Astrocyte (in vitro differentiated cells and primary cell): ENCODE measurements at regions not wholly inside any gene's neighbourhood (a gene's known extent, or its start where the extent isn't known, plus 50 kb on each side); places are given as distances from the start of the nearest gene placed in this dataset.

ENCODE experiments used
- DNase-seq: peaks from one replicate; pipeline ENCODE4 v3.0.0-alpha.2; 2010; ENCODE audit warnings: low read depth
- FAIRE-seq: peaks from 2 replicates; lab custom pipeline; 2011; peaks lifted over from hg19 to GRCh38; lab: Jason Lieb, UNC
- H2AFZ ChIP-seq: 2 replicates; pipeline ENCODE4 v1.6.0; 2012; ENCODE audit warnings: low read depth, low read length, inconsistent platforms
- H3K27ac ChIP-seq: 2 replicates; pipeline ENCODE4 v1.5.1; 2011; ENCODE audit warnings: low read depth, low read length, inconsistent platforms
- H3K27me3 ChIP-seq: 2 replicates; pipeline ENCODE4 v1.6.0; 2011; ENCODE audit warnings: low read length, inconsistent platforms; ENCODE audit not compliant: insufficient read depth
- H3K36me3 ChIP-seq: 2 replicates; pipeline ENCODE4 v1.5.1; 2011; ENCODE audit warnings: low read length, inconsistent platforms; ENCODE audit not compliant: insufficient read depth
- H3K4me1 ChIP-seq: 2 replicates; pipeline ENCODE4 v1.5.1; 2011; ENCODE audit warnings: low read length, inconsistent platforms; ENCODE audit not compliant: insufficient read depth
- H3K4me2 ChIP-seq: 2 replicates; pipeline ENCODE4 v1.6.0; 2012; ENCODE audit warnings: low read length, inconsistent platforms
- H3K4me3 ChIP-seq: 2 replicates; pipeline ENCODE4 v1.5.1; 2011; ENCODE audit warnings: low read depth, mild to moderate bottlenecking, low read length, inconsistent platforms; ENCODE audit not compliant: insufficient read depth
- H3K79me2 ChIP-seq: 2 replicates; pipeline ENCODE4 v1.6.0; 2012; ENCODE audit warnings: mild to moderate bottlenecking, low read length, inconsistent platforms; ENCODE audit not compliant: insufficient read depth
- H3K9ac ChIP-seq: 2 replicates; pipeline ENCODE4 v1.6.0; 2012; ENCODE audit warnings: mild to moderate bottlenecking, low read length, inconsistent platforms
- H3K9me3 ChIP-seq: 2 replicates; pipeline ENCODE4 v1.5.1; 2012; ENCODE audit warnings: low read depth, mild to moderate bottlenecking, low read length, inconsistent platforms; ENCODE audit not compliant: insufficient read depth
- H4K20me1 ChIP-seq: 2 replicates; pipeline ENCODE4 v1.6.0; 2012; ENCODE audit warnings: low read length, inconsistent platforms; ENCODE audit not compliant: insufficient read depth
- H3K27ac Mint-ChIP-seq: one replicate; pipeline ENCODE4 v1.8.0; 2021; ENCODE audit warnings: mild to moderate bottlenecking, mixed read lengths; ENCODE audit not compliant: unreplicated experiment
- H3K27me3 Mint-ChIP-seq: one replicate; pipeline ENCODE4 v1.8.0; 2021; ENCODE audit warnings: low read depth, mixed read lengths; ENCODE audit not compliant: unreplicated experiment
- H3K36me3 Mint-ChIP-seq: one replicate; pipeline ENCODE4 v1.8.0; 2021; ENCODE audit warnings: low read depth, mixed read lengths; ENCODE audit not compliant: unreplicated experiment
- H3K4me1 Mint-ChIP-seq: one replicate; pipeline ENCODE4 v1.8.0; 2021; ENCODE audit warnings: low read depth, mixed read lengths; ENCODE audit not compliant: unreplicated experiment
- H3K4me3 Mint-ChIP-seq: one replicate; pipeline ENCODE4 v1.8.0; 2021; ENCODE audit warnings: mild to moderate bottlenecking, moderate library complexity, mixed read lengths; ENCODE audit not compliant: unreplicated experiment
- H3K9me3 Mint-ChIP-seq: one replicate; pipeline ENCODE4 v1.8.0; 2021; ENCODE audit warnings: mild to moderate bottlenecking, mixed read lengths; ENCODE audit not compliant: unreplicated experiment
- EZH2 ChIP-seq: IDR thresholded peaks from 2 replicates; pipeline ENCODE4 v1.6.1; 2012; ENCODE audit warnings: mild to moderate bottlenecking, low read length, inconsistent platforms; ENCODE audit not compliant: insufficient read depth
- TF ChIP-seq, protein P1 (sequence below): IDR thresholded peaks from 2 replicates; pipeline ENCODE4 v1.5.1; 2011; ENCODE audit warnings: low read depth, mild to moderate bottlenecking, inconsistent platforms, low read length, moderate library complexity; ENCODE audit not compliant: insufficient read depth

- H3K27me3 Mint-ChIP-seq, result peaks cover 2% of the 10 kb centered on the region
- H3K4me3 ChIP-seq, result no peak overlapping the region
- H3K4me3 Mint-ChIP-seq, result no peak overlapping the region
- no peaks in the 10 kb centered on the region for H3K4me1 ChIP-seq
- H3K27ac Mint-ChIP-seq, result no peak overlapping the region
- H2AFZ ChIP-seq, result no peak overlapping the region
- H3K79me2 ChIP-seq, result no peaks in the 10 kb centered on the region
- H4K20me1 ChIP-seq, result no peaks in the 10 kb centered on the region
- FAIRE-seq, result no peak
- TF ChIP-seq EZH2, result no peak
- TF ChIP-seq, protein P1, sequence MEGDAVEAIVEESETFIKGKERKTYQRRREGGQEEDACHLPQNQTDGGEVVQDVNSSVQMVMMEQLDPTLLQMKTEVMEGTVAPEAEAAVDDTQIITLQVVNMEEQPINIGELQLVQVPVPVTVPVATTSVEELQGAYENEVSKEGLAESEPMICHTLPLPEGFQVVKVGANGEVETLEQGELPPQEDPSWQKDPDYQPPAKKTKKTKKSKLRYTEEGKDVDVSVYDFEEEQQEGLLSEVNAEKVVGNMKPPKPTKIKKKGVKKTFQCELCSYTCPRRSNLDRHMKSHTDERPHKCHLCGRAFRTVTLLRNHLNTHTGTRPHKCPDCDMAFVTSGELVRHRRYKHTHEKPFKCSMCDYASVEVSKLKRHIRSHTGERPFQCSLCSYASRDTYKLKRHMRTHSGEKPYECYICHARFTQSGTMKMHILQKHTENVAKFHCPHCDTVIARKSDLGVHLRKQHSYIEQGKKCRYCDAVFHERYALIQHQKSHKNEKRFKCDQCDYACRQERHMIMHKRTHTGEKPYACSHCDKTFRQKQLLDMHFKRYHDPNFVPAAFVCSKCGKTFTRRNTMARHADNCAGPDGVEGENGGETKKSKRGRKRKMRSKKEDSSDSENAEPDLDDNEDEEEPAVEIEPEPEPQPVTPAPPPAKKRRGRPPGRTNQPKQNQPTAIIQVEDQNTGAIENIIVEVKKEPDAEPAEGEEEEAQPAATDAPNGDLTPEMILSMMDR, result no peak
- no peak overlapping the region for H3K9ac ChIP-seq
- no peak for DNase-seq
- no peak overlapping the region for H3K4me2 ChIP-seq
- H3K4me1 Mint-ChIP-seq, result no peaks in the 10 kb centered on the region
- no peaks in the 10 kb centered on the region for H3K27me3 ChIP-seq
- peaks cover 2% of the 10 kb centered on the region for H3K36me3 Mint-ChIP-seq
- peaks cover 4% of the 10 kb centered on the region for H3K9me3 Mint-ChIP-seq
- H3K27ac ChIP-seq, result no peak overlapping the region
- H3K9me3 ChIP-seq, result no peaks in the 10 kb centered on the region
- H3K36me3 ChIP-seq, result no peaks in the 10 kb centered on the region
These were observed 214.0 kb downstream of the TRPC6 start for GRCh38 chr11:101369835-101370234.

DNA sequence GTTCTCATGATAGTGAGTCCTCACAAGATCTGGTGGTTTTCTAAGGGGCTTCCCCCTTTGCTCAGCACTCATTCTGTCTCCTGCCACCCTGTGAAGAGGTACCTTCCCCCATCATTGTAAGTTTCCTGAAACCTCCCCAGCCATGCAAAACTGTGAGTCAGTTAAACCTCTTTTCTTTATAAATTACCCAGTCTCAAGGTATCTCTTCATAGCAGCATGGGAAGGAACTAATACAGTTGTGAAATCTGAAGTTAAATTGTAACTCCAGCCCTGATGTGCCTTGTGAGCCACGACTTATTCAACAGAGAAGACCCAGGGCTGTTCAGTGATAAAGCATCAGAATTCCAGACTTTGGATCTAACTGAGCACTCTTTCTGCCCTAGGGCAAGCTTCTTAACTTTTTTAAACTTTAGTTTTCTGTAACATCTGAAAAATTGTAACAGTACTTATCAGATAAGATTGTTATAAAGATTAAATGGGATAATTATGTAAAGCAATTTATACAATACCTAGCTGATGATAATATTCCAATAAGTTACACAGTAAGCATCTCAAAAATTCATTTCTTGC lies 220.0 kb downstream of the TRPC6 start:
- Histone ChIP-seq H3K4me1 (no peaks in the 10 kb centered on the region), H3K9ac (no peak overlapping the region), H3K36me3 (no peaks in the 10 kb centered on the region), H3K27me3 (no peaks in the 10 kb centered on the region), H3K27ac (no peak overlapping the region), H3K9me3 (no peaks in the 10 kb centered on the region), H3K79me2 (no peaks in the 10 kb centered on the region), H4K20me1 (no peaks in the 10 kb centered on the region), H3K4me2 (no peak overlapping the region), H3K4me3 (no peak overlapping the region), H2AFZ (no peak overlapping the region)
- H3K27ac Mint-ChIP-seq, result no peak overlapping the region
- H3K4me3 Mint-ChIP-seq, result no peak overlapping the region
- FAIRE-seq (no peak), DNase-seq (no peak)
- TF ChIP-seq EZH2, result no peak
- TF ChIP-seq, protein P1, result no peak
- peaks cover 4% of the 10 kb centered on the region for H3K9me3 Mint-ChIP-seq
- peaks cover under 1% of the 10 kb centered on the region for H3K27me3 Mint-ChIP-seq
- peaks cover 2% of the 10 kb centered on the region for H3K36me3 Mint-ChIP-seq
- no peaks in the 10 kb centered on the region for H3K4me1 Mint-ChIP-seq

DNA sequence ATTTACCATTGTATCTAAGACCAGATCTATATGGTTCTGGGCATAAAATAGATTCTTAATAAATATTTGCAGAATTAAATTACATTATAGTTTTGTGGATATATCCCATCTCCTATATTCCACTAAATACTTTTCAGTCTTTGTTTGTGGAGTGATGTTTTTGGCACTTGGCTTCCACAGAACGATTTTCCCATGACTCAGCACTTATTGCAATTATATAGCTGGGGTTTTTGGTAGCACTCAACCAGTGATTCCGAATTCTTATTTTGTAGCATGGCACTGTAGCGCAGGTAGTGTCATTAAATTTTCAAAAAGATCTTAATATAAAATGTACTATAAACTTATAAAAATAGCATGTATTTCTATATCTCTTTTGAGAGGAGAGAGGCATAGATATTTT lies 221.2 kb downstream of the TRPC6 start:
- Histone ChIP-seq H3K9me3 (no peaks in the 10 kb centered on the region), H3K4me1 (no peaks in the 10 kb centered on the region), H3K4me3 (no peak overlapping the region), H2AFZ (no peak overlapping the region), H3K4me2 (no peak overlapping the region), H3K27ac (no peak overlapping the region), H4K20me1 (no peaks in the 10 kb centered on the region), H3K9ac (no peak overlapping the region), H3K79me2 (no peaks in the 10 kb centered on the region), H3K27me3 (no peaks in the 10 kb centered on the region), H3K36me3 (no peaks in the 10 kb centered on the region)
- no peak overlapping the region for H3K4me3 Mint-ChIP-seq
- no peak overlapping the region for H3K27ac Mint-ChIP-seq
- FAIRE-seq (no peak), DNase-seq (no peak)
- peaks cover 2% of the 10 kb centered on the region for H3K36me3 Mint-ChIP-seq
- H3K4me1 Mint-ChIP-seq, result no peaks in the 10 kb centered on the region
- H3K9me3 Mint-ChIP-seq, result peaks cover 7% of the 10 kb centered on the region
- H3K27me3 Mint-ChIP-seq, result no peaks in the 10 kb centered on the region
- no peak for TF ChIP-seq EZH2
- TF ChIP-seq, protein P1, result no peak
